Stimulated activated naive CD8-positive, alpha-beta T cell treated with anti-CD3 and anti-CD28 coated beads, Interleukin-15, amount 100 ng/mL, for 72 hours (primary cell): ENCODE measurements at regions not wholly inside any gene's neighbourhood (a gene's known extent, or its start where the extent isn't known, plus 50 kb on each side); places are given as distances from the start of the nearest gene placed in this dataset.
"Not testable (repeated sequence)": the region's sequence is repeated elsewhere in the genome, so short reads cannot be mapped to it uniquely, and the experiment has no call there.

Experiments used
- ATAC-seq: fragments of 150-1000 bp; cut with Tn5 transposase; 2 replicates; pipeline ENCODE4 v1.10.0; 2021; ENCODE audit warnings: mild to moderate bottlenecking, moderate library complexity
- DNase-seq, 2 donors: peaks; one replicate each; pipeline ENCODE4 v3.0.0; 2021 to 2022
- H3K27ac Mint-ChIP-seq, 2 donors: one replicate each; pipeline ENCODE4 v1.8.0; 2022; ENCODE audit warnings: mild to moderate bottlenecking in 2 of 2, mixed read lengths in 2 of 2, moderate library complexity in 2 of 2
- H3K27me3 Mint-ChIP-seq: one replicate; pipeline ENCODE4 v1.8.0; 2022; ENCODE audit warnings: mixed read lengths
- H3K4me1 Mint-ChIP-seq: one replicate; pipeline ENCODE4 v1.8.0; 2022; ENCODE audit warnings: mild to moderate bottlenecking, mixed read lengths
- H3K4me3 Mint-ChIP-seq, 2 donors: one replicate each; pipeline ENCODE4 v1.8.0; 2022; ENCODE audit warnings: mild to moderate bottlenecking in 2 of 2, mixed read lengths in 2 of 2, moderate library complexity in 1 of 2
- H3K9me3 Mint-ChIP-seq, 2 donors: one replicate each; pipeline ENCODE4 v1.8.0; 2022; ENCODE audit warnings: mixed read lengths in 2 of 2

DNA sequence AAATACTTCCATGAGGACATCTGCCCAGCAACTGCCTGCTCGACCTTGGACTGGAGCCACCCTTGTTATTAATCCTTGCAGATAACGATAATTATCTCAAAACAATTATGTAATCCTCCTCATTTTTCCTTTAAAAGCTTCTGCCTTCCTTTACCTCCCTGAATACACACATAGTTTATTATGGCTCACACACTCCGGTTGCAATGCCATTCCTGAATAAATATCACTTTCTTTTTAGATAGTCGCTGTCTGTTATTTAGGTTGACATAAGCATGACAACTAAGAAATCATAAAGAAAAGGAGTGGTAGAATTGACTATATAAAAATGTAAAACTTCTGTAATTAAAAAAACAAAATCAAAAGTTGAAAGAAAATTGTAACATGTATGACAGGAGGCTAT, 64.8 kb downstream of the B4GALT7 start:
- not testable (repeated sequence) for DNase-seq, H3K4me1 Mint-ChIP-seq, H3K9me3 Mint-ChIP-seq, ATAC-seq, H3K27ac Mint-ChIP-seq, H3K4me3 Mint-ChIP-seq, H3K27me3 Mint-ChIP-seq

DNA sequence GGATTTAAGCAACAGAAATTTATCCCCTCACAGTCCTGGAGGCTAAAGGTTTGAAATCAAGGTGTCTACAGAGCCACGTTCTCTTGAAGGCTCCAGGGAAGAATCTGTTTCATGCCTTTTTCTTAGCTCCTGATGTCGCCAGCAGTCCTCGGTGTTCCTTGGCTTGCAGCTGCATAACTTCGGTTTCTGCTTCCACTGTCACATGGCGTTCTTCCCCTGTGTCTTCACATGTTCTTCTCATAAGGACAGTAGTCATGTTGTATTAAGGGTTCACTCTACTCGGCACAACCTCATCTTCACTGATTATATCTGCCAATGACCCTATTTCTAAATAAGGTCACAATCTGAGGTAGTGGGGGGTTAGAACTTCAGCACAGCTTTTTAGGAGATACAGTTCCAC, 65.2 kb downstream of the B4GALT7 start:
- H3K27ac Mint-ChIP-seq, H3K9me3 Mint-ChIP-seq, H3K27me3 Mint-ChIP-seq, DNase-seq, H3K4me3 Mint-ChIP-seq, H3K4me1 Mint-ChIP-seq, ATAC-seq: not testable (repeated sequence)

GRCh38 chr5:177665960-177666359, 66.0 kb downstream of the B4GALT7 start:
- H3K9me3 Mint-ChIP-seq, H3K27me3 Mint-ChIP-seq, H3K4me3 Mint-ChIP-seq: not testable (repeated sequence)

DNA sequence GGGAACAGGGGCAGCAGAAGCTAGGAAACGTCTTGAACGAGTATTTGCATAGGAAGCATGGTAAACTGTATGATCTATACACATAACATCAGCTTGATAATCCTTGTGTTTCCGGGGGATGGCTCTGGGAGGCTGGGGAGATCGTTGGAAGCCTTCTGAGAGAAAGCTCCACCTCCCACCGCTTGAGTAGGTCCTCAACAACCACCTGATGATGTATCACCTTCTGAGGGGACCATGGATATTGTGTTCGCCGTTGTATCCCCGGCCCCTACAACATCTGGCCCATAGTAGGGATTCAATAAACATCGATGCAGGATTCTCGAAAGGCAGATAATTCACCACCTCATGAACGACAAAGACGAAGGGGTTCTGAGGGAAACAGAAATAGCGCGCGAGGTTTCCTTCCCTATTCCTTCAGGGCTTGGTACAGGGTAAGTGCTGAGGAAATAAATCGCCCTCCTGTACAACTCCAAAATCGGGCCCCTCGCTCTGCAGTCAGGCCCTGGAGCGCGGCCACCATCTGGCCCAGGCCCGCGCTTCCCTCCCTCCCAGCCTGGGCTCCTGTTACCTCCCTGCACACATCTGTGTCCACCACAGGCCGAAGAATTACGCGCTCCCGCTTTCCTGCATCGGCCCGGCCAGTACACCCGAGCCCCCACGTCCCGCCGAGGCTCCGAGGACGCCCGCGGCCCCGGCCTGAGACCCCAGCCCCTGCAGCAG, 71.3 kb downstream of the B4GALT7 start:
- not testable (repeated sequence) for H3K4me1 Mint-ChIP-seq, H3K27me3 Mint-ChIP-seq, H3K9me3 Mint-ChIP-seq, H3K27ac Mint-ChIP-seq, H3K4me3 Mint-ChIP-seq
- peak; percentile 68 for ATAC-seq
- peak in 1 of 2 donors; percentile 9 for DNase-seq

More at GRCh38 chr5:177665960-177666359, 66.0 kb downstream of the B4GALT7 start:
- H3K4me1 Mint-ChIP-seq, H3K27ac Mint-ChIP-seq, ATAC-seq, DNase-seq: not testable (repeated sequence)

- not testable (repeated sequence) for H3K4me1 Mint-ChIP-seq, H3K9me3 Mint-ChIP-seq, H3K27me3 Mint-ChIP-seq, H3K27ac Mint-ChIP-seq
- peak overlapping the region in 1 of 2 donors; percentile 46 for H3K4me3 Mint-ChIP-seq
- ATAC-seq (peak; percentile 86), DNase-seq (peak; percentile 64 to 66)
Observed at GRCh38 chr5:177671755-177672690, 72.1 kb downstream of the B4GALT7 start.
